ENCODE measurements at regions not wholly inside any gene's neighbourhood (a gene's known extent, or its start where the extent isn't known, plus 50 kb on each side); places are given as distances from the start of the nearest gene placed in this dataset.

DNA sequence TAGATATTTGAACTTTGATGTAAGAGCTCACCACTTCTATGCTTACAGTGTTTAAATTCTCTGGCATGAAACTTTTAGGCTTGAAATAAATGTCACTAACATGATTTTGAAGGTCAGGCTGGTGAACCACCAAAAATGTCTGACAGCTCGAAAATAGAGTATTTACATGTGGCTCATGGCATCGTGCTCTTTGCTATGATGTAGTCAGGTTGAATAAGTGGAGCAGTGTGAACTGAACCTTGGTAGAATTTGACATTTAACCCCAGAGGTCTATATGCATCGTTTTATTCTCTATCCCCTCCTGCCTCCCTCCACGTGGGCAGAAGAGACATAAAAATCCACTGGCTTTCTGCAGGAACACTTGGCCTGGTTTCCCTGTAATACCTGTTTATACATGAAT is 369.7 kb upstream of the ATP2B1 start:
- no TSS peak for BruUV-seq (replicated peaks)
- dilution Hi-C loops (cut with MboI; ENCODE audit: extremely low pct_ligation_motif_present, low sequenced_read_pairs) (no loop called here), intact Hi-C loops (cut with micrococcal nuclease) (no loop called here)
- CTCF ChIA-PET = interaction anchor here (0.8 to 1.5 kb wide), 2 partner anchors 11 to 26 kb away, joined by 3 to 4 read pairs; no protein-coding TSS in a partner anchor
- Histone ChIP-seq H3K4me3 (replicated peaks in 1 of 3; ENCODE audit: insufficient read depth in 1 of 3, low read depth in 1 of 3, low read length in 3 of 3) (no peak overlapping the region), H3K9ac (replicated peaks; ENCODE audit: extremely low read depth, insufficient read depth, low read length) (no peak overlapping the region), H3K4me1 (ENCODE audit: control insufficient read depth, extremely low read depth, insufficient read depth, low read length) (no peaks in the 10 kb centered on the region), H3K27ac (ENCODE audit: insufficient read depth, low read depth, low read length) (no peak overlapping the region), H2AFZ (ENCODE audit: low read depth, low read length) (no peak overlapping the region), H3K79me2 (ENCODE audit: control insufficient read depth, insufficient read depth, low read length) (no peaks in the 10 kb centered on the region), H3K4me2 (ENCODE audit: insufficient read depth, low read length) (no peak overlapping the region), H3K36me3 (ENCODE audit: control insufficient read depth in 2 of 2, extremely low read depth in 1 of 2, insufficient read depth in 2 of 2, low read length in 2 of 2) (no peaks in the 10 kb centered on the region), H4K20me1 (replicated peaks; ENCODE audit: control insufficient read depth, extremely low read depth, insufficient read depth, low read length) (no peaks in the 10 kb centered on the region), H3K9me3 (replicated peaks; ENCODE audit: control insufficient read depth, insufficient read depth, low read length) (no peaks in the 10 kb centered on the region), H3K9me1 (replicated peaks; ENCODE audit: control insufficient read depth, extremely low read depth, insufficient read depth, low read length) (no peaks in the 10 kb centered on the region), H3K27me3 (ENCODE audit: control insufficient read depth in 2 of 2, insufficient read depth in 2 of 2, low read length in 2 of 2) (no peaks in the 10 kb centered on the region)
- FAIRE-seq (no peak), DNase-seq (ENCODE audit: low read depth, low spot score) (no peak)
- TF ChIP-seq JUN (IDR thresholded peaks at IDR 0.05; ENCODE audit: borderline replicate concordance, insufficient read depth, insufficient read length, low read depth) (no peak), FOS (IDR thresholded peaks at IDR 0.05; ENCODE audit: borderline replicate concordance, insufficient read depth, low read length) (no peak), MYC (IDR thresholded peaks at IDR 0.05; ENCODE audit: low read depth, low read length) (no peak), GATA2 (IDR thresholded peaks at IDR 0.05; ENCODE audit: insufficient read depth, insufficient read length, low read depth, low read length) (no peak), EZH2 (IDR thresholded peaks at IDR 0.05; ENCODE audit: borderline replicate concordance, low read depth, low read length, severe bottlenecking) (no peak), POLR2A (IDR thresholded peaks at IDR 0.05; ENCODE audit: low read depth, low read length) (no peak), POLR2AphosphoS5 (IDR thresholded peaks at IDR 0.05; ENCODE audit: insufficient read depth, low read depth, low read length) (no peak)
- TF ChIP-seq, protein P1, sequence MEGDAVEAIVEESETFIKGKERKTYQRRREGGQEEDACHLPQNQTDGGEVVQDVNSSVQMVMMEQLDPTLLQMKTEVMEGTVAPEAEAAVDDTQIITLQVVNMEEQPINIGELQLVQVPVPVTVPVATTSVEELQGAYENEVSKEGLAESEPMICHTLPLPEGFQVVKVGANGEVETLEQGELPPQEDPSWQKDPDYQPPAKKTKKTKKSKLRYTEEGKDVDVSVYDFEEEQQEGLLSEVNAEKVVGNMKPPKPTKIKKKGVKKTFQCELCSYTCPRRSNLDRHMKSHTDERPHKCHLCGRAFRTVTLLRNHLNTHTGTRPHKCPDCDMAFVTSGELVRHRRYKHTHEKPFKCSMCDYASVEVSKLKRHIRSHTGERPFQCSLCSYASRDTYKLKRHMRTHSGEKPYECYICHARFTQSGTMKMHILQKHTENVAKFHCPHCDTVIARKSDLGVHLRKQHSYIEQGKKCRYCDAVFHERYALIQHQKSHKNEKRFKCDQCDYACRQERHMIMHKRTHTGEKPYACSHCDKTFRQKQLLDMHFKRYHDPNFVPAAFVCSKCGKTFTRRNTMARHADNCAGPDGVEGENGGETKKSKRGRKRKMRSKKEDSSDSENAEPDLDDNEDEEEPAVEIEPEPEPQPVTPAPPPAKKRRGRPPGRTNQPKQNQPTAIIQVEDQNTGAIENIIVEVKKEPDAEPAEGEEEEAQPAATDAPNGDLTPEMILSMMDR (IDR thresholded peaks at IDR 0.05; ENCODE audit: extremely low read depth in 1 of 2, insufficient read depth in 1 of 2, low read depth in 1 of 2, low read length in 2 of 2) = no peak
- TF ChIP-seq, protein P2, sequence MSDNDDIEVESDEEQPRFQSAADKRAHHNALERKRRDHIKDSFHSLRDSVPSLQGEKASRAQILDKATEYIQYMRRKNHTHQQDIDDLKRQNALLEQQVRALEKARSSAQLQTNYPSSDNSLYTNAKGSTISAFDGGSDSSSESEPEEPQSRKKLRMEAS (IDR thresholded peaks at IDR 0.05; ENCODE audit: insufficient read depth, insufficient read length) = no peak
- POLR2A ChIA-PET = no interaction called here
